Neutrophil (primary cell): ENCODE measurements at regions not wholly inside any gene's neighbourhood (a gene's known extent, or its start where the extent isn't known, plus 50 kb on each side); places are given as distances from the start of the nearest gene placed in this dataset.

Experiments
- H3K27ac ChIP-seq: fragments of 200-600 bp; sonication (generic); 2 replicates; pipeline ENCODE4 v1.5.1; 2016; ENCODE audit warnings: mild to moderate bottlenecking, moderate library complexity
- H3K27me3 ChIP-seq: fragments of 200-600 bp; sonication (generic); 2 replicates; pipeline ENCODE4 v1.6.0; 2016; ENCODE audit warnings: mild to moderate bottlenecking
- H3K36me3 ChIP-seq: fragments of 200-600 bp; sonication (generic); 2 replicates; pipeline ENCODE4 v1.5.1; 2017
- H3K4me1 ChIP-seq, 2 experiments: fragments of 200-600 bp in 1 of 2; sonication (generic) in 1 of 2; 1 replicate in 1 of 2; 2 replicates in 1 of 2; pipeline versions ENCODE4 v1.5.1 to v1.6.1; 2013 to 2016; ENCODE audit warnings: low read depth in 1 of 2, low read length in 1 of 2, mild to moderate bottlenecking in 1 of 2, moderate library complexity in 1 of 2; ENCODE audit not compliant: control insufficient read depth in 1 of 2, insufficient read depth in 1 of 2
- H3K4me3 ChIP-seq, 2 experiments: fragments of 200-600 bp in 1 of 2; sonication (generic) in 1 of 2; 1 replicate in 1 of 2; 2 replicates in 1 of 2; pipeline ENCODE4 v1.5.1; 2013 to 2016; ENCODE audit warnings: low read depth in 1 of 2, low read length in 1 of 2, mild to moderate bottlenecking in 1 of 2, moderate library complexity in 1 of 2
- H3K9me3 ChIP-seq: fragments of 200-600 bp; sonication (generic); 2 replicates; pipeline ENCODE4 v1.5.1; 2016
- CTCF ChIP-seq: fragments of 200-600 bp; sonication (generic); IDR thresholded peaks from 2 replicates; pipeline ENCODE4 v1.5.1; 2016; ENCODE audit warnings: antibody characterized with exemption

DNA sequence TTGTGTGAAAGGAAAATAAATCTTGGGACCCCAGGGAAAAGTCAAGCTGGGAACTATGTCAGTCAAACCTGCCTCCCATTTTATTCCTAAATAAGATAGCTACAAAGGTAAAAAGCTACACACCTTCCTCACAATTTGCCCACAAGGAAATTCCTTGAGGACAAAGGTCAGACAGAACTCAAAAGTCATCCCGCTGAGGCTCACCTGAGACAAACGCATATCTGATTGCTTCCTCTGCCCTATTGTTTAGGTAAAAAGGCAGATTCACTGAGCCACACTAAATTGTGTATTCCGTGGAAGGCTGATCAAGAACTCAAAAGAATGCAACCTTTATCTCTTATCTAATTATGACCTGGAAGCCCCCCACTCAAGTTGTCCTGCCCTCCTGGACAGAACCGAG is 58.7 kb upstream of the MAML3 start:
- Histone ChIP-seq H3K9me3 (no peaks in the 10 kb centered on the region), H3K27me3 (no peaks in the 10 kb centered on the region), H3K4me1 (no peaks in the 10 kb centered on the region), H3K36me3 (no peaks in the 10 kb centered on the region), H3K4me3 (no peak overlapping the region), H3K27ac (no peak overlapping the region)
- no peak for TF ChIP-seq CTCF

- no peaks in the 10 kb centered on the region for H3K27me3 ChIP-seq
- H3K4me3 ChIP-seq: no peak overlapping the region
- no peak for TF ChIP-seq CTCF
- H3K4me1 ChIP-seq: no peaks in the 10 kb centered on the region
- H3K9me3 ChIP-seq: no peaks in the 10 kb centered on the region
- no peak overlapping the region for H3K27ac ChIP-seq
- no peaks in the 10 kb centered on the region for H3K36me3 ChIP-seq
Observed at GRCh38 chr4:140212194-140212593, 58.2 kb upstream of the MAML3 start.

DNA sequence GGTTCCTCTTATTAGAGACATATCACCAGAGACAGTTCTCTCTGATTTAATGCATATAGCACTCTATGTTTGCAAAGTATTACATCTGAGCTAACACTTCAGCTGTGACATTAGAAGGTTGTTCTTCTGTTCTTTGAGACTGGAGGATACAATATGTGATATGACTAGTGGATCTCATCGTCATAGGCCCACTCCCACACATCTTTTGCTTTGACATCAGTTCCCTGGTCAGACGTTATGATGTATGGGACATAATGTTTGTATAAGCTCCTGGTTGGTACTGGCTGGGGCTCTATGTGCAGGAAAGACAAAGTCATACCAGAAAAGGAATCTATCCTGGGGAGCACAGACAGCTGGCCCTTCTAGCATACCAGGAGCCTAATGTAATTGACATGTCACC is 57.7 kb upstream of the MAML3 start:
- no peak overlapping the region for H3K27ac ChIP-seq
- no peaks in the 10 kb centered on the region for H3K4me1 ChIP-seq
- H3K4me3 ChIP-seq: no peak overlapping the region
- H3K9me3 ChIP-seq: no peaks in the 10 kb centered on the region
- TF ChIP-seq CTCF: no peak
- no peaks in the 10 kb centered on the region for H3K36me3 ChIP-seq
- H3K27me3 ChIP-seq: no peaks in the 10 kb centered on the region

GRCh38 chr4:140211161-140211560 is 57.2 kb upstream of the MAML3 start:
- no peaks in the 10 kb centered on the region for H3K36me3 ChIP-seq
- H3K4me1 ChIP-seq: no peaks in the 10 kb centered on the region
- no peaks in the 10 kb centered on the region for H3K9me3 ChIP-seq
- TF ChIP-seq CTCF: no peak
- no peaks in the 10 kb centered on the region for H3K27me3 ChIP-seq
- H3K4me3 ChIP-seq: no peak overlapping the region
- no peak overlapping the region for H3K27ac ChIP-seq

DNA sequence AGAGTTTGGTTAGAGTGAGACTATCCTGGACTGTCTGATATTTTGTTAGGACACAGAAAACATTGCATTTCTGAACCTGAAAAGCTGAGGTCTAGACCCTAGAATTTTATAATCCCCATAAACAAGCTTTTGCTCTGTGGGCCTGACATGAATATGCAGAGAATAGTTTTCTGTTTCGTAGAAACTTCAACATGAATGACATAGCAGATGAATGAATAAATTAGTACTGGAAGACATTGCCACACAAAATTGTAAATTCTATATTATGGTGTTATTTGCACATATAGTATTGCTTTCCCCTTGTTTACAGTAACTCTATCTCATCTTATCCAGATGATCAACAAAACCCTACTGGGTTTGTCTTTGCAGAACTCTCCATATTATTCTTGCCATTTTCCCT is 54.9 kb upstream of the MAML3 start:
- H3K4me3 ChIP-seq: no peak overlapping the region
- no peaks in the 10 kb centered on the region for H3K4me1 ChIP-seq

More for the DNA sequence above, 54.9 kb upstream of the MAML3 start:
- no peak overlapping the region for H3K27ac ChIP-seq
- TF ChIP-seq CTCF: no peak
- no peaks in the 10 kb centered on the region for H3K9me3 ChIP-seq
- no peaks in the 10 kb centered on the region for H3K27me3 ChIP-seq
- no peaks in the 10 kb centered on the region for H3K36me3 ChIP-seq
